Esophagus mucosa (tissue), 1 donor: ENCODE measurements at regions not wholly inside any gene's neighbourhood (a gene's known extent, or its start where the extent isn't known, plus 50 kb on each side); places are given as distances from the start of the nearest gene placed in this dataset.

Experiments used
- ATAC-seq: fragments of 200-7000 bp; cut with Tn5 transposase; one replicate; pipeline ENCODE4 v1.9.1; 2020
- donor health status: DM: yes; HTN: yes; CAD: no.

DNA sequence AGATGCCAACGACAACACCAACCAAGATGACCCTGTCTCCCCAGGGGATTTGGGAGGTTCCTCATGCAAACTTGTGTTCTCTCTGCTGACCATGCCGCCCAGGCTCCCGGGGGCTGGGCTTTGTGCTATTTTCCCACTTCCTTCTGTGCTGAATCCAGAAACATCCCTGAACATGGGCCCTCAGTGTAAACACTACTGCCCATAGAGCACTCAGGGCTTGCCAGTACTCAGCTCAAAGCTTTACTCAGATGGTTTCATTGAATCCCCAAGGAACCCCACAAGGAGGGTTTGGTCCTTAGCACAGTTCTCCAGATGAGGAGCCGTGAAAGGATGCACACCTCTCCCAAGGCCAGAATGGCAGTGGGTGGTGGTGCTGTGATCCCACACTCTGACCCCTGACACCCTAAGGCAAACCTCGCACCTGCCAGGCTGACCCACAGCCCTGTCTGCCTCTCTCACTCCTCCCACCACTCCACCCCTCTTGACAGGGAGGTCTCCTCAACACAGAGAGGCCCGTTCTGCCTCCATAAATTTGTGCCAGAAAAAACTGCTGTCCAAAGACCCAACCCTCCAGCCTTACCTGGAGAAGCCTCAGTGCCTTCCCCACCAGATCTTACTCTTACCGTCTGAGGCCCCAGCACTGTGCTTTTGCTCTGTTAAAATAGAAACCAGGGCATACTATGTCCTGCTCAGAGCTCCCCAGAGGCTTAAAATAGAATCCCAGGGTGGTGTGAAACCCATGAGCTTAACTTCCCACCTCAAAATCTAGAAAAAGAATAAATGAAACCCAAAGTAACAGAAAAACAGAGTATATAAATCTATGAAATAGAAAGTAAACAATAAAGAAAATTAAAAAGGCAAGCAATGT, 283.0 kb upstream of the CDH4 start:
- ATAC-seq, result no peak

DNA sequence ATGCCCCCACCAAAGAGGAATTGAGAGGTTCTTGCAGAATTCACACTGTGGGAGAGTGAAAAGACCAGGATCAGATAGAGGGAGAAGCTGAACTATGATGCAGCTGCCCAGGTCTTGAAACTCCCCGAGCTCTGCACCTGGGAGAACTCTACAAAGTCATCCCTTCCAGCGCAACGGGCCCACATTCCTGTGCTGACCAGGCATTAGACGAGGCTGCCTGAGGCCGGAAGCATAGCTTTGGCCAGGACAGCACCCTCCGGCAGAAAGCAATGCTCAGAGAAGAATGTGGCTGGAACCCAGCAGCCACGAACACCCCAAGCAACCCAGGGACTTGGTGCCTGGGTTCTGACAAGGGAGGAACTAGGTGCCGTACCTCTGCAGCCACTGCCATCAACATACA, 281.5 kb upstream of the CDH4 start:
- ATAC-seq, result no peak

DNA sequence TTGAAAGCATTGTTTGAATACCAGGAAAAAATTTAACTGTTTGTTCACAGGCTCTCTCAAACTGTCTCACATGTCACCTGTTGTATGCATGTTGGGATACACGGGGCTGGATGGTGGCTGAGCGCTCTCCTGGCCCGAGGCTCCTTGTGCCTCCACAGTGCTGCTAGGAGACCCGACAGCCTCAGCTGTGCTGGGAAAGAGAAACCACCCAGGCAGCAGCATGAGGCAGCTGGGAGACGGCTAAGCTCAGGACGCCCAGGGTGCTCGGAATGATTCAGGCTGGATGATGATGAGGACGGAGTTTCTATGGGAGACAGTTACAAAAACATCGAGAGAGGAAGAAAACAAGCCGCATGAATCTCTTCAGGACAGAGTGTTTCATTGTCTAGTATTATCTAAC, 278.0 kb upstream of the CDH4 start:
- ATAC-seq, result no peak

DNA sequence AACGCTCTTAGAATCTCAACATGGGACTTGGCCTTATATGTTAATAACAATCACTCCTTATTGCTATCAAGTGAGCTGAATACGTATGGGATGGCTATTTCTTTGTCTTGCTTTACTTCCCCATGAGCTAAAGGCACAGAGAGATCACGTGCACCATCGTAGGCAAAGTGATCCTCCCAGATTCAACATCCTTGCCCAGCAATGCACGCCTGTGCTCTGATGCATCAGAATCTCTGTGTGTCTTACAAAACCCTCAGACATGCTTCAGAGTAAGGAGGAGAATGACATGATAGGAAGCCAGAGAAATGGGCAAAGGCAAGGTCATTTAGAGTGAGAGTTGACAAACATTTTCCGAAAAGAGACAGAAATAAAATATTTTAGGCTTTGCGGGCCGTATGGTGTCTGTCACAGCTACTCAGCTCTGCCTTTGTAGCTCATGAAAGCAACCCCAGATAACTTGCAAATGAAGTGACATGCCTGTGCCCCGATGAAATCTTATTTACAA, 277.6 kb upstream of the CDH4 start:
- ATAC-seq, result no peak

DNA sequence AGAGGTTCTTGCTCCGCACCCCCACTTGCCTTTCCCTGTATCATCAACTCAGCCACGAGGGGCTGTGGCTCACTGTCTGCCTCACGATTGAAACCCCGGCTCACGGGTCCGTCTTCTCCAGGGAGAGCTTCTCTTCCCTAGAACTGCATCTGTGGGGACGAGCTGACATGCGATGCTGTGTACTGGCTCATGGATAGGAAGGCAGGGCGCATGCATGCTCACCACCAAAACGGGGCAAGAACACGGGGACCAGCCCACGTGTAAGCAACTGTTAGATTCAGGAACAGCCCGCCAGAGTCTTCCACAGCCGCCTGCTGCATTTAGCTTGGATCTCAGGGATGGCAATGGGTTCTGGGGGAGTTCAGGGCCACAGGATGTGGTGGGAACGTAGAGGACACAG, 275.9 kb upstream of the CDH4 start:
- no peak for ATAC-seq

DNA sequence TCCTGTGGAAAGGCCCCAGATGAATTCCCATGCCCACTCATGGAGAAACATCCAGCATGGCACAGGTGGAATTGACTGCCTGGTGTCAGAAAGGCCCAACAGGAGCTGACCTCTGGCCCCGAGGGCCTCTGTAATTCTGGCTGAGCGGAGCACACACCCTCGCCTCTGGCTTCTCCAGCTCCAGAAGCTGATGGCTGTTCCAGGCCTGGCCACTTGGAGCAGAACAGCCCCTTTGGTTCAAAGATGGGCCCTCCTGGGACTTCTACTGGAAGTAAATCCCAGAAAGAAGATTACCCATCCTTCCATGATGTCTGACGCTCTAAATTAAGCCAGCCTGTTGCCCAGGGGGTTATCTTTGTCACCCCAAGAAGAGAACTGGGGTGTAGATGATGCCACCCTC, 275.1 kb upstream of the CDH4 start:
- ATAC-seq, result no peak

DNA sequence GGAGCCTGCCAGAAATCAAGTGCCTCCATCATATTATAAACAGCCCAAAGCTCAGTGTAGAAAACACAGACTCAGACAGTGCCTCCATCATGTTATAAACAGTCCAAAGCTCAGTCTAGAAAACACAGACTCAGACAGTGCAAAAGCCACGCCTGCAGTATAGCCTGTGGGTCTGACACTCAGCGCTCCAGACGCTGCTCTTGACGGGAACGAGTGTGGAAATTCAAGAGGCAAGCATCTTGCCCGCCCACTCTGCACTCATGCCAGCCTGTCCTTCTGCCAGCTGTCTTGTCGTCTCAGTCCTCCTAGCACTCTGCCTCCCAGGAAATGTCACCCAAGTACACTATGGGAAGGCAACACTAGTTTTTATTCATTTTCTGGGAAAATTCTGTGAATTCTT, 274.2 kb upstream of the CDH4 start:
- ATAC-seq, result no peak

DNA sequence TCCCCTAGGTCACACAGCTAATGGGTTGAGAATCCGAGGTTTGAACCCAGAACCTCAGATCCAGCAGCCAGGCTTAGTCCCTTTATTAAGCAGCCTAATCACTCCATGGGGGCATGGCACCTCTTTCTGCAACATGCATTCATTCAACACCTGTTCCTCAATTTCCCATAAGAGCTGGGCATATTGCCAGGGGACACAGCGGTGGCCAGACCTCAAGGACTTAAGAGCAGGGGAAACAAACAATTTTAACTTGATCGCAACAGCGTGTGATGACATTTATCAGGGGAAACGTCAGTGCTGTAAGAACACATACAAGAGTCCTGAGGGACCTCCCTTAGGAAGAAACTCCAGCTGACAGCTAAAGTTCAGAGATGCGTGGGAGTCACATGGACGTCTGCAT, 267.4 kb upstream of the CDH4 start:
- no peak for ATAC-seq

DNA sequence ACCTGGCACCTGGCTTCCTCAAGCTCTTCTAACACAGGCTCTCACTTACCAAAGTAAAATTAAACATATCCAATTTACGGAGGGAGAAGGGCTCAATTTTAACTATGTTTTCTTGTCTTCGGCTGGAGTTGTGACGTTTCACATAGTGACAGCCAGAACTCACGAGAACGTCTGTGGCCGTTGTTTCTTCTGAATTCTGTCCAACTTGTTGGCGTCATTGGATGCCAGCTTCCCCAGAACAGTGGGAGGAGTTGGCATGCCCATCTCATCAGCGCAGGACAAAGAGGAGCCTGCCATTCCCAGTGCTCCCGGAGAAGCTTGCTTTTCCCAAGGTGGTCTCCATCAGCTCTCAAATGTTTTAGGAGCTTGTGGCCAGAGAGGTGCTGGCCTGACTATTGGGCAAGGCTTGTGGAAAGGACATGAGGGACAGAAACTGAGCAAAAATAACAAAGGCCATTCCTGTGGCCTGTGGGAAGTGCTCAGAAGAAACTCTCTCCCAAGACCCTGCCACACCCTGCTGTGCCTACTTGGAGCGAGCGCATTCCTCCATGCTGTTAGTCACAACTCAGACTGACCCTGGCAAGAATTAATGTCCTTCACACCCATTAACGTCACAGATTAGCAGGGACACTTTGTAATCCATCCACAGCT, 265.4 kb upstream of the CDH4 start:
- ATAC-seq, result peak; percentile 64

DNA sequence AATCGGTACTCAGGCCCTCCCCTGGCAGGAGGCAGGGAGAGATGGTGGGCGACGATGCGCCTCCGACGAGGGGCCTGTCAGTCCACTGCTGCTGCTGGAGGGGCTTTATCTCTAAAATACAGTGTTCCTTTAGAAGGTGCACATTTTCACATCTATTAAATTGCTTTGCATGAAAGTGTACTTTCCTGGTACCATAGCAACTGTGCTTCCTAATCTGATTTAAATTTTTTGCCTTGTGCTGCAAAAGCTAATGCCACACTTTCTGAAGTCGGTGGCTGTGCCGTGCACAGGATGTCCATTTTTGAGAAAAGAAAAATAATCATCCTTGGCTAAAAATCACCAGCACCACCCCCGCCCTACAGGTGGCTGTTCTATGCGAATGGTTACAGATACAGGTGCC, 262.0 kb upstream of the CDH4 start:
- ATAC-seq, result no peak

DNA sequence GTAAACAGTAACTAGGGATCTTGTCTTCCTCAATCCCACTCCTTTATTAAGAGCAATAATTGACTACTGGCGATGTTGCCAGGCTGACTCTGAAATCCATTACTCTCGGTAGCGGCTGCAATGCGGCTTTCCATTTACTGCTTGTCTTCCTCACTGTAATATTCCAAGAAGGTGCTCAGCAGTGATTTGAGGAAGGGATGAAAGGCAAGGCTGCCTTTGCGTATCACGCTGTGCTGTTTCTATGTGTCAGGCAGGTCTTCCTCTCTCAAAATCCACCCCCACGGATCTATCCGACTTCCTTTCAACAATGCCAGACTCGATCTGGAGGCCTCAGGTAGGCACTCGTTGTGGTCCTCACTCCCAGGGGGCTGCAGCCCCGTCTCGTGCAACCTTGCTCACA, 261.4 kb upstream of the CDH4 start:
- no peak for ATAC-seq

DNA sequence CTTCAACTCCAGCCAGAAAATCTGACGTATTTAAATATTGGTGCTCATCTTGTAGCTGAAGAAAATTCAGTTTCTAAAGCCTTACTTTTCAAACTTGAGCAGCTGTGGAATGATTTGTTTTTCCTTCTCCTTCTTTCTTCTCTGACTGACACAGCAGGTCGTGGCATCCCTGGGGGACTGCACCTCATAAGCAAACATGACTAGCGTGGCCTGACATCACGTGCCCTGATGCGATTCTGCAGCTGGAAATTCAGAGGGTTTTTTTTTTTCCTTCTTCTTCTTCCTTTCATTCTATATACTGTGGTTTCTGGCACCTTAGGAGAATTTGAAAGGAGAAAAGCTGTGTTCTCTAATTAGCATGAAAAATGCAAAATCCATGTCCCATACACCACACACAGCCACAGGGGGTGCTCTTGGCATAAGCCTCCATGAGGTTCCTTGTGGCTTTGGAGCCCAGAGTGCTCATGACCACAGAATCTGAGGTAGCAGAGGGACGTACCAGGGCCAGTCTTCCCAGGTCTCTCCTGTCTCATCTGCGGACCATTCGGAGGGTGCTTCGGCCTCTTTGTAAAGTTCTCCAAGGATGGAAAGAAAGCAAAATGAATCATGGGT, 258.5 kb upstream of the CDH4 start:
- no peak for ATAC-seq

DNA sequence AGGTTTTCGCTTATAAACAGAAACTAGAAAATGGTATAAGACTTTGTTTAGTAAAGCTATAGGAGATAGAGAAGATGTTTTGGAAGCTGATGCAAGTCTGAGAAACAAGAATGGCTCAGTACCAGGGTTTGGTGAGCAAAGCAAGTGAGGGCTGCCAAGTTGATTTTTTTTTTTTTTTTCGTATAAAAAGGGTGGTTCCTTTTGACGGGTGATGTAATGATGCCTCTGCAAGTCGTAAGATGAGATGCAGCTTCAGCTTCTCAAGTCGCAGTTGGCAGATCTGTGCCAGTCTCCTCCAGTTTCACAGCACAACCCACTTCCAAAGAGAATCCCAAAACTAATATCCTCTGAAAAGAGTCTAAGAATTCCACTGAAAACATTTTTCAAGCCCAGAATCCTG, 252.8 kb upstream of the CDH4 start:
- no peak for ATAC-seq

DNA sequence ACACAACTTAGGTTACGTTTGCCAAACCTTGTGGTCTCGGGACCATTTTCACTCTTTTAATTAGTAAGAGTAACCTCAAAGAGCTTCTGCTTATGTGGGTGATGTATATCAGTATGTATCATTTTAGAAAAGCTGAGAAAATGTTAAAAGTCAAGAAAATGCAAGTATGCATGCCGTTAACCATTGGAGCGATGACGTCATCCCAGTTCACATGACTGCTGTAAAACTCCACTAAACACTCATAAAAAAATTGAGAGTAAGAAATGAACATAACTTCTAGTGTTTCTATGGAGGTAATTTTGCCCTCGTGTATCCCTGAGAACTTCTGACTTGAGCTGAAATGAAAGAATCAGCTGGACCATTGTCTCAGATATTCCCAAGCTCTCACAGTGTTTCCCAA, 250.0 kb upstream of the CDH4 start:
- no peak for ATAC-seq

DNA sequence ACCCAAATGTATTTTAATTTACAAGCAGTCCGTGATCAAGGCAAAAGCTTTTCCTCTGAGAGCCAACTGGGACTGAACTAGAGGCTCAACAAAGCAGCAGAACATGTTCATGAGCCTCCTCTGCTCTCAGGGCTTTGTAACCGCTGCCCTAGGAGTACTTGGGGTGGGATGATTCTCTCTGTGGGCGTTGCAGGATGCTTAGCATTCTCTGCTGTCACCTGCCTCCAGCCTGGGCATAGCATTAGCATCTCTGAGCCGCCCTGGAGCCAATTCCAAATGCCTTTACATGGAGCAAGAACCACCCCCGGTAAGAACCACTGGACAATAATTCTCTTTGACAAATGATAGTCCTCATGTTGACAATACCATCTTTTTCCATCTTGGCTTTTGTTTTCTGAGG, 237.6 kb upstream of the CDH4 start:
- no peak for ATAC-seq

DNA sequence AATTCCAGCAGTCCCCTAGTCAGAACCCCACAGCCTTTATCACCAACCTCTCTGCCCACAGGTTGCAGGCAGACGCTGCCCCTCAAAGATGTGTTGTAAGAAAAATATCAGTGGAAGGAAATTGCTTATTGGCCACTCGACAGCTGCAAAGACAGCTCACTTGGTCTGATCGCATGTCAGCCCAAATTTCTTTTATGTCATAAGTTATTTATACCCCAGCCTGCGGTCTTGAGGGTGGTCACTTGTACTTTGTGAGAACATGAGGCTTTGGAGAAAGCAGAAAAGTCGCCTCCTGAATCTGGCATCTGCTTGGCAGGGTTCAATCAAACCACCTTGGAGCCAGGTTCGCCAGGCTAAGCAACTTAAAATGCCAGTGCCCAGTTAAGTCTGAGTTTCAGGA, 236.5 kb upstream of the CDH4 start:
- ATAC-seq, result no peak

DNA sequence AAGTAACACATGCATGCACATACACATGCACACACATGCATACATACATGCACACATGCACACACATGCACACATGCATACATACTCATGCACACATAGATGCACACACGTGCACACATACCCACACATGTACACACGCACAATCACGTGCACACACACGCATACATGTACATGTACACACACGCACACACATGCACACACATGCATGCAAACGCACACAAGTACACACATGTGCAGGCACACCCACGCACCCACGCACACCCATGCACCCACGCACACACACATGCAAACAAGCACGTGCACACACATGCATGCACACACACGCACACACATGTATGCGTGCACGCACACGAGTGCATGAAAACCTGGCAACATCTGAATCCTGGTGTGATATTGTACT, 232.7 kb upstream of the CDH4 start:
- ATAC-seq, result no peak

DNA sequence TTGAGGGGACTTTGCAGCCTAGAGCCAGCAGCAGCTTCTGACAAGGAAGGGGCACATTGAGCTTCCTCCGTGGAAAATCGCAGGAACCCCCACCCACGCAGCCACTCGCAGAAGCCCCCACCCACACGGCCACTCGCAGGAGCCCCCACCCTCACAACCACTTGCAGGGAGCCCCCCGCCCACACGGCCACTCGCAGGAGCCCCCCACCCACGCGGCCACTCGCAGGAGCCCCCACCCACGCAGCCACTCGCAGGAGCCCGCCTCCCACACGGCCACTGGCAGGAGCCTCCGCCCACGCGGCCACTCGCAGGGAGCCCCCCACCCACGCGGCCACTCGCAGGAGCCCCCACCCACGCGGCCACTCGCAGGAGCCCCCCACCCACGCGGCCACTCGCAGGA, 228.4 kb upstream of the CDH4 start:
- no peak for ATAC-seq

DNA sequence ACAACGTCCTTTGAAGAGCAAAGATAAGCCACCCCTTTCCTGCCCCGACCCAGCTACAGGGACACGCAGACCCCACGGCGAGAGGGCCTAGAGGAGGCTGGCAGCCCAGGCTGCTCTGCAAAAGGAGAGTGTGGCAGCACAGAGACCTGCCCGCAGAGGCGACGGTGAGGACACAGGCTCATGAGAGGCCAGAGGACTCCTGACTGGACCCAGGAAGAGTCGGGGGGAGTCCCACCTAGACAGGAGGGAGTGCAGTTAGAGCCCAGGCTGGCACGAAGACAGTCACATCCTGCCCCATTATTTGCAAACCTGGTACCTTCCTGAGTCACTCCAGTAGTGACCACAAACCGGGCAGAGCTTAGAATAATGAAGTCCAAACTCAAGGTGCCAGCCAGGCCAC, 227.7 kb upstream of the CDH4 start:
- ATAC-seq, result no peak

DNA sequence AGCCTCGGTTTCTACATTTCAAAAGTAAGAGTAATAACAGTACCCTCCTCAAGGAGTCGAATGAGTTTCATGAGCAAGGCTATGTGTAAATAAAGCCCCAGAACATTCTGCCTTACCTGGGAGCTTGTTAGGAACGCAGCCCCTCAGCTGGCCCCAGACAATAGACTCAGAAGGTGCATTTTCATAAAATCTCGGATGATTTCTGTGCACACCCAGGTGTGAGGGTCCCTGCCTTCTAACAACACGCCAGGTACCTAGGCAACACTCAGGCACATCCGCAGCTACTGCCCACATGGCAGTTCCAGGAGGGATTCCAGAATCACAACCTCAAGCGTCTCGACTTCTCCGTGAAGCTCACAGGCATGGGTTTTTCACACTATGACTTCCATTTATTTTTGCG, 226.5 kb upstream of the CDH4 start:
- no peak for ATAC-seq

DNA sequence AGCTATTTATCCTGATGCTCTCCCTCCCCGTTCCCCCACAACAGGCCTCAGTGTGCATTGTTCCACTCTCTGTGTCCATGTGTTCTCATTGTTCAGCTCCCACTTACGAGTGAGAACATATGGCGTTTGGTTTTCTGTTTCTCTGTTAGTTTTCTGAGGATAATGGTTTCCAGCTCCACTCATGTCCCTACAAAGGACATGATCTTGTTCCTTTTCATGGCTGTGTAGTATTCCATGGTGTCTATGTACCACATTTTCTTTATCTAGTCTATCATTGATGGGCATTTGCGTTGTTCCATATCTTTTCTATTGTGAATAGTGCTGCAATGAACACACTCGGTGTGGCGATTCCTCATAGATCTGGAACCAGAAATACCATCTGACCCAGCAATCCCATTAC, 225.9 kb upstream of the CDH4 start:
- no peak for ATAC-seq

DNA sequence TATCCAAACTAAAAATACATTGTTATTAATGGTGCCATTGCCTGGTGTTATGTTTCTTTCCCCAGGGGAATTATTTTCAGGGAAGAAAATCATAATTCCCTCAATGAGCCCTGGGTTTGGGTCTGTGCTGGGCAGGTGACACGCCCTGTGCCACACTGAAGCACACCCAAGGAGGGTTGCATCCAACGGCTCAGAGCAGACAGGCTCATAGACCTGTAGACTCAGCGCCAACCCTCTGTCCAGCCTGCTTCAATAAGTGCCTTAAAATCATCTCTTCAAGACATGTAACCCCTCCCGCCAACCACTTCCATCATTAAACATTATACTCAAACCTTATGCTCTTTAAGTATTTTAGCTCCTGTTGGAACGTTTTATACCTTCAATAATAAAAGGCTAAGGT, 225.3 kb upstream of the CDH4 start:
- no peak for ATAC-seq

DNA sequence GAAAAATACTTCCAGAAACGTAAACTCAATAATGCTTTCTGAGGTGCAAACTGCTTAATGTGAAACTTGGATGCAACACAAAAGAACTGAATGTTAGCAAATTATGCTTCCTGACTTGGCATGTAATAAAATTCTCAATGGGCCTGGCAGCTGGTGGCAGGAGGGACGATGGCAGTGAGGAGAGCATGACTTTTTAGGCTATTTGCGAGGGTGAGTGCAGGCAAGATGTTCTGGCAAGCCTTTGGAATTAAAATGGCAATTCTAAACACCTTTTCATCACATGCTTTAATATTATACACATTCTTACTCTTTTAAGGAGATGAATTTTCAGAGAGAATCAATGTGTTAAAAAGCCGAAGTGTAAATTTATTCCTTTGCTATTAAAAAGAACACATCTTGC, 224.8 kb upstream of the CDH4 start:
- ATAC-seq, result no peak

DNA sequence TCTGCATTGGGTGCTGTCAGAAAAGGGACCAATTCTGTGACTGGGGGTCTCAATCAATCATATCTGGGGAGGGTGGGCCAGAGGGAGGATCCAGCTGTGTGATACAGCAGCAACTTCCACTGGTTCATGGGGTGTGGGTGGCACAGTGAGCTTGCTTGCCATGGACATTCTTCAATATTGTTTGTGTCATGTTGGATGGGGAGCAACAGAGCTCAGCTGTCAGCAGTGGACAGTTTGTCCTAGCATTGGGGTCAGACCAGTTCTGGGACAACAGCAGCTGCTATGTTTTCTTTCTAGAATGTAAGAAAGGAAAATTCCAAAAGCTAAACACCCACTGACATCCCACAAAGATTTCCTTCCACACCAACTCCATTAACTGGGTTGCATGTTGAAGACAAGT, 221.9 kb upstream of the CDH4 start:
- ATAC-seq, result no peak
